HG03565 (cell line): ENCODE measurements at regions not wholly inside any gene's neighbourhood (a gene's known extent, or its start where the extent isn't known, plus 50 kb on each side); places are given as distances from the start of the nearest gene placed in this dataset.

Source experiments
- ATAC-seq: cut with Tn5 transposase; IDR thresholded peaks from one replicate; pipeline ENCODE4 v1.9.1; 2021; ENCODE audit warnings: mild to moderate bottlenecking, moderate library complexity; ENCODE audit not compliant: unreplicated experiment

DNA sequence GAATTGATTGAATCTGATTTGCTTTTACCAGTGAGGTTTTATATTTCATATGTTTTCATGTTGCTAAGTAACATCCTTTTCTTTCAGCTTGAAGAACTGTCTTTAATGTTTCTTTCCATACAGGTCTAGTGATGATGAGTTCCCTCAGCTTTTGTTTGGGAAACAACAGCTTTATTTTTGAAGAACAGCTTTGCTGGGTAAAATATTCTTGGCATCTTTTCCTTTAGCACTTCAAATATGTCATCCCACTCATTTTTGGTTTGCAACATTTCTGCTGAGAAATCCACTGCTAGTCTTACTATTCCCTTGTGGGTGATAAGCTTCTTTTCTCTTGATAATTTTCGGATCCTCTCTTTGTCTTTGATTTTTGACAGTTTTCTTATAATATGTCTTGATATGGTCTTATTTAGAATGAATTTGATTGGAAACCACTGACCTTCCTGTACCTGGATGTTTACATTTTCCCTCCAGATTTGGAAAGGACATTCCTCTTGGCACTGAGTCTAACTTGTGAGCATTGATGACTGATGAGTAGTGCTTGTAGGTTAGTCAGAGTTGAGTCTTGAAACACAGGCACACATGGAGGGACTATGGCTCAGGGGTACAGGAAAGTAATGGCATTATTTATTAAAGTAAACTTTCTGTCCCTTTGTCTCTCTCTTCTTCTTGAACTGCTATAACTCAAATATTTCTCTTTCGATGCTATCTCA, 220.3 kb downstream of the SPATA31D1 start:
- no peak for ATAC-seq

- peak; percentile 72 for ATAC-seq
These were observed 221.4 kb downstream of the SPATA31D1 start for GRCh38 chr9:82209797-82210470.

DNA sequence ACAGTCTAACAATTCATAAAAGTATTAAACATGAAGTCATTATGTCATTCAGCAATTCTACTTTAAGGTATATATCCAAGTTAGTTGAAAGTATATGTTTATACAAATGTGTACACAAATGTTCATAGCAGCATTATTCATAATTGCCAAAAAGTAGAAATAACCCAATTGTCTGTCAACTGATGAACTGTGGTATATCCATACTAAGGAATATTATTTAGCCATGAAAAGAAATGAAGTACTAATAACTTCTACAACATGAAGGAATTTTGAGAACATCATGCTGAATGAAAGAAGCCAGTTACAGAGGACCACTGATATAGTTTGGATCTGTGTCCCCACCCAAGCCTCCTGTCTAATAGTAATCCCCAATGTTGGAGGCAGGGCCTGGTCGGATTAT, 224.3 kb downstream of the SPATA31D1 start:
- no peak for ATAC-seq

- ATAC-seq = no peak
These were observed 227.9 kb downstream of the SPATA31D1 start for GRCh38 chr9:82216435-82216834.

DNA sequence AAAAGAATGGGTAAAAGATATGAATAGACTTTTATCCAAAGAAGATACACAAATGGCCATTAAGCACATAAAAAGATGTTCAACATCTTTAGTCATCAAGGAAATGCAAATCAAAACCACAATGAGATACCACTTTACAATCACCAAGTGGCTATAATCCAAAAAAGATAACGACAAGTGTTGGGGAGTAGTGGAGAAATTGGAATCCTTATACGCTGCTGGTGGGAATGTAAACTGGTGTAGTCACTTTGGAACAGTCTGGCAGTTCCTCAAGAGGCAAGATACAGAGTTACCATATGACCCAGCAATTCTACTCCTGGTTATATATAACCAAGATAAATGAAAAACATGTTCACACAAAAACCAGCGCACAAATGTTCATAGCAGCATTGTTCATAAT, 234.9 kb downstream of the SPATA31D1 start:
- no peak for ATAC-seq

DNA sequence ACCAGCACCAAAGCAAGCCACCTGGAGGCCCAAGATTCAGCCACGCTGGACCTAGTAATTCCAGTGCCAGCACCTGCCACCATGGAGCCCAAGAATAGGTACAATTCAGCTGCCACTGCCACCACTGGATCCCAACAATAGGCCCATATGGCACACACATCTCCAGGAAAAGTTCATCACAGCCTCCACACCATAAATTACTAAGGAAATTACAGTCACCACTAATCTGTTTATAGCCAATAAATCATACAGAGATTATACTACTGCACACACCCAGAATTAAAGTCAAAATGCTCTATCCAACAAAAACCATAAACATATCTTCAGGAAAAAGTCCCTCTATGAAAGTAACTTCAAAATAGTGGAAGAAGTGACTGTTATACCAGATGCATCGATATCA, 242.8 kb downstream of the SPATA31D1 start:
- ATAC-seq = no peak

- no peak for ATAC-seq
These were observed 245.8 kb downstream of the SPATA31D1 start for GRCh38 chr9:82234160-82234943.

DNA sequence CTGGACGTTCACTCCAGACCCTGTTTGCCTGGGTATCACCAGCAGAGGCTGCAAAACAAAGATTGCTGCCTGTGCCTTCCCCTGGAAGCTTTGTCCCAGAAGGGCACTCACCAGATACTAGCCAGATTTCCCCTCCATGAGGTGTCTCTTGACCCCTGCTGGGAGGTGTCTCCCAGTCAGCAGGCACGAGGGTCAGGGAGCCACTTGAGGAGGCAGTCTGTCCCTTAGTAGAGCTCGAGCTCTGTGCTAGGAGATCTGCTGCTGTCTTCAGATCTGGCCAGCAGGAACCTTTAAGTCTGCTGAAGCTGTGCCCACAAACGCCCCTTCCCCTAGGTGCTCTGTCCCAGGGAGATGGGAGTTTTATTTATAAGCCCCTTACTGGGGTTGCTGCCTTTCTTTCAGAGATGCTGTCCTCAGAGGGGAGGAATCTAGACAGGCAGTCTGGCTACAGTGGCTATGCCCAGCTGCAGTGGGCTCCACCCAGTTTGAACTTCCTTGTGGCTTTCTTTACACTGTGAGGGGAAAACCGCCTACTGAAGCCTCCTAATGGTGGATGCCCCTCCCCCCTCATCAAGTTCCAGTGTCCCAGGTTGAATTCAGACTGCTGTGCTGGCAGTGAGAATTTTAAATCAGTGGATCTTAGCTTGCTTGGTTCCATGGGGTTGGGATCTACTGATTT, 253.9 kb downstream of the SPATA31D1 start:
- no peak for ATAC-seq

DNA sequence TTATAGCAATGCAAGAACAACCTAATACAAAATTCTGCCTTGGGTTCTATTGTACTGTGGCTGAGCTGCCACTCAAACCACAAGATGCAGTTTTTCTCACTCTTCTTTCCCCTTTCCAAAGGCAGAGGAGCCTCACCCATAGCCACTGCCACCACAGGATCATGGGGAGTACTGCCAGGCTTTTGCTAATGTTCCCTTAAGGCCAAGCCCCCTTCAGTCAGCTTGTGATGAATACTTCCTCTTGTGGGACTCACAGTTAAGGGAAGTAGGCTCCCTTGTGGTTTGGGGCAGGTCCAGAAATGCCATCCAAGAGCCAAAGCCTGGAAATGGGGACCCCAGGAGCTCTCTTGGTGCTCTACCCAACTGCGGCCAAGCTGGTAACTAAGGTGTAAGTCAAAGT, 258.7 kb downstream of the SPATA31D1 start:
- ATAC-seq = no peak

DNA sequence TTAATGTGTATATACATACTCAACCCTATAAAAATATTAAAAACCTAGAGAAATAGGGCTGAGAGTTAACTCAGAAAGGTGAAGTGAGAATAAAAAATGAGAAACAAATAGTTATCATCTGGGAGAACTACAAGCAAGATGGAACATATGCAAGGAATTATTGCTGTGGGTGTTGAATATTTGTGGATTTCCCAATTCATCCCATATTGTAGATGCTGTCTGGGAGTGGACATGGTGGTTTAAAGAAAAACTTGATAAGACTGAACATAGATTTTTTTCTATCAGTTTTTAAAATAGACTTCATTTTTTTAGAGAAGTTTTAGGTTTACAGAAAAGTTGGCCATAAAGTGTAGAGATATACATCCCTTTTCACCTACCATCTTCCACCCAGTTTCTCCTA, 263.5 kb downstream of the SPATA31D1 start:
- no peak for ATAC-seq

GRCh38 chr9:82254646-82255367, 266.2 kb downstream of the SPATA31D1 start:
- peak; percentile 81 for ATAC-seq

GRCh38 chr9:82255481-82256176, 267.1 kb downstream of the SPATA31D1 start:
- ATAC-seq = no peak

DNA sequence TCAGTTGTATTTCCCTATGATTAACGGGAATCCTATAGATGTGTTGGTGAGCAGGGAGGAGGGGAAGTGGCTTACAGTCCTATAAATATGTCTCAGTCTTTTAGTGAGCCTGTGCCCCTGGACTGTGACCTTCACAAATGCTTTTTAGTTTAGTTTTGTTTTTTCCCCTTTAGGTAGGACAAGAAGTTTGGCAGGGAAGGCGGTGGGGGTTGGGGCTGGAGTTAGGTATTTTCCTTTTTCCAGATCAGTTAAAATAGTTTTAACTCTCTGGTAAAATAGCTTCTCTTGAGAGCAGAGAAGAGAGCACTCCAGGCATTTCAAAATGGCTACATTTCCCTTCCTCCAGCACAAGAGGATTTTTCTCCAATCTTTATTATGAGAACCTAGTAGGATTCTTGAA, 272.1 kb downstream of the SPATA31D1 start:
- ATAC-seq = no peak

GRCh38 chr9:82263619-82264018, 275.0 kb downstream of the SPATA31D1 start:
- ATAC-seq = no peak

GRCh38 chr9:82271106-82271561, 282.6 kb downstream of the SPATA31D1 start:
- ATAC-seq = no peak

GRCh38 chr9:82273121-82273520, 284.5 kb downstream of the SPATA31D1 start:
- no peak for ATAC-seq

- no peak for ATAC-seq
These were observed 286.8 kb downstream of the SPATA31D1 start for GRCh38 chr9:82275258-82275927.

- ATAC-seq = no peak
These were observed 292.5 kb downstream of the SPATA31D1 start for GRCh38 chr9:82281066-82281465.

DNA sequence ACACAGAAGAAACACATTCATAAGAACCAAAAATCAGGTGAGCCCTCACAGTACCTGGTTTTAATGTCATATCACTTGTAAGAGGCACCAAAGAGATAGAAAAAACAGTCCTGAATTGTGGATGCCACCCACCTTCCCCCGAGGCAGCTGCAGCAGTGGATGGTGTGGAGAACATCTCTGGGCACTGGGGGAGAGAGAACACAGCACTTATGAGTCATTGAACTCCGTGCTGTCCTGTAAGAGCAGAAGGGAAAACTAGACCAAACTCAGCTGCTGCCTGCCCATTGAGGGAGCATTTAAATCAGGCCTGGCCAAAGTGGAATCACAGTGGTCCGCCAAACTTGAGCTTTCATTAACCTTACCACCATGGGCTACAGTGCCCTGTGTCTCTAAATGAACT, 296.2 kb downstream of the SPATA31D1 start:
- ATAC-seq = no peak
